ENCODE measurements at regions not wholly inside any gene's neighbourhood (a gene's known extent, or its start where the extent isn't known, plus 50 kb on each side); places are given as distances from the start of the nearest gene placed in this dataset.
A peak's percentile ranks its signal among the peaks of the same experiment; 100 is the strongest.

GRCh38 chr6:14848019-14848418 is 397.9 kb upstream of the JARID2 start:
- H3K27me3 ChIP-seq (ENCODE audit: control insufficient read depth, insufficient read depth, low read length): no peaks in the 10 kb centered on the region
- DNase-seq (ENCODE audit: low read depth) (peak; percentile 6), FAIRE-seq (no peak)
- H3K36me3 ChIP-seq (ENCODE audit: control insufficient read depth, insufficient read depth, low read length): no peaks in the 10 kb centered on the region
- TF ChIP-seq, protein P1, sequence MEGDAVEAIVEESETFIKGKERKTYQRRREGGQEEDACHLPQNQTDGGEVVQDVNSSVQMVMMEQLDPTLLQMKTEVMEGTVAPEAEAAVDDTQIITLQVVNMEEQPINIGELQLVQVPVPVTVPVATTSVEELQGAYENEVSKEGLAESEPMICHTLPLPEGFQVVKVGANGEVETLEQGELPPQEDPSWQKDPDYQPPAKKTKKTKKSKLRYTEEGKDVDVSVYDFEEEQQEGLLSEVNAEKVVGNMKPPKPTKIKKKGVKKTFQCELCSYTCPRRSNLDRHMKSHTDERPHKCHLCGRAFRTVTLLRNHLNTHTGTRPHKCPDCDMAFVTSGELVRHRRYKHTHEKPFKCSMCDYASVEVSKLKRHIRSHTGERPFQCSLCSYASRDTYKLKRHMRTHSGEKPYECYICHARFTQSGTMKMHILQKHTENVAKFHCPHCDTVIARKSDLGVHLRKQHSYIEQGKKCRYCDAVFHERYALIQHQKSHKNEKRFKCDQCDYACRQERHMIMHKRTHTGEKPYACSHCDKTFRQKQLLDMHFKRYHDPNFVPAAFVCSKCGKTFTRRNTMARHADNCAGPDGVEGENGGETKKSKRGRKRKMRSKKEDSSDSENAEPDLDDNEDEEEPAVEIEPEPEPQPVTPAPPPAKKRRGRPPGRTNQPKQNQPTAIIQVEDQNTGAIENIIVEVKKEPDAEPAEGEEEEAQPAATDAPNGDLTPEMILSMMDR (IDR thresholded peaks at IDR 0.05; ENCODE audit: insufficient read depth, low read length, severe bottlenecking): no peak
- H3K4me3 ChIP-seq (ENCODE audit: low read depth, low read length): no peak overlapping the region

GRCh38 chr6:14849185-14849584 is 396.7 kb upstream of the JARID2 start:
- no peak for DNase-seq (ENCODE audit: low read depth)
- no peak for FAIRE-seq
- Histone ChIP-seq H3K27me3 (ENCODE audit: control insufficient read depth, insufficient read depth, low read length) (no peaks in the 10 kb centered on the region), H3K4me3 (ENCODE audit: low read depth, low read length) (no peak overlapping the region), H3K36me3 (ENCODE audit: control insufficient read depth, insufficient read depth, low read length) (no peaks in the 10 kb centered on the region)
- TF ChIP-seq, protein P1 (IDR thresholded peaks at IDR 0.05; ENCODE audit: insufficient read depth, low read length, severe bottlenecking): no peak

DNA sequence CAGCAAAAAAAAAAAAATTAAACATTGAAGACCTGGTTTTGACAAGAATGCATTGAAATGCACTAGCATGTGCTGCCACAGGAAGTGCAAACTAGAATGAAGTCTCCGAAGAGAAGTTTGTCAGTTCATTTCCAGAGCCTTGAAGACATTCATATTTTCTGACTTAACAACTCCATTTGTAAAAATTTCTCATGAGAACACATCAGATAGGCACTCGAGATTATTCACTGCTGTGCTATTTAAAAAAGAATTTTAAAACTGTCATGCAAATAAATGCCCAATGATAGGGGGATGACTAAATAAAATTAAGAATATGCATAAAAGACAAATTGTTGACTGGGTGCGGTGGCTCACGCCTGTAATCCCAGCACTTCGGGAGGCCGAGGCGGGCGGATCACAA is 394.6 kb upstream of the JARID2 start:
- TF ChIP-seq, protein P1 (IDR thresholded peaks at IDR 0.05; ENCODE audit: insufficient read depth, low read length, severe bottlenecking): no peak
- FAIRE-seq (no peak), DNase-seq (ENCODE audit: low read depth) (no peak)
- H3K4me3 ChIP-seq (ENCODE audit: low read depth, low read length): no peak overlapping the region
- no peaks in the 10 kb centered on the region for H3K27me3 ChIP-seq (ENCODE audit: control insufficient read depth, insufficient read depth, low read length)
- no peaks in the 10 kb centered on the region for H3K36me3 ChIP-seq (ENCODE audit: control insufficient read depth, insufficient read depth, low read length)

DNA sequence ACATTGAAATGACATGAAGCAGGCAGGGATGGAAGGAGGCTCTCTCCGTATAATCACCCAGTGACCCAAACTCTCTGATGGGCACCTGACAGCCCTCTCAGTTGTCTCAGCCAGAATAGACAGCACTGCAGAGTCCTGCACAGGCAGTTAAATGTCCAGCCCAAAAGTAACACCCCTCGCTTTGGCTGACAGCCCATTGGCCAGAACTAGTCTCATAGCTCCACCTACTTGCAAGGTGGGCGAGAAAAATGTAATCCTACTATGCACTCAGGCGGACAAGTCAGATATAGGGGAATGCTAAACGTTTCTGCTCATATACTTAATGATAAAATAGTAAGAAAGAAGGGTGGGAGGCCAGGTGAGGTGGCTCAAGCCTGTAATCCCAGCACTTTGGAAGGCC is 393.5 kb upstream of the JARID2 start:
- H3K27me3 ChIP-seq (ENCODE audit: control insufficient read depth, insufficient read depth, low read length): no peaks in the 10 kb centered on the region
- TF ChIP-seq, protein P1 (IDR thresholded peaks at IDR 0.05; ENCODE audit: insufficient read depth, low read length, severe bottlenecking): no peak
- no peak for DNase-seq (ENCODE audit: low read depth)
- no peaks in the 10 kb centered on the region for H3K36me3 ChIP-seq (ENCODE audit: control insufficient read depth, insufficient read depth, low read length)
- no peak overlapping the region for H3K4me3 ChIP-seq (ENCODE audit: low read depth, low read length)
- no peak for FAIRE-seq

GRCh38 chr6:14856177-14856576 is 389.7 kb upstream of the JARID2 start:
- Histone ChIP-seq H3K4me3 (ENCODE audit: low read depth, low read length) (no peak overlapping the region), H3K27me3 (ENCODE audit: control insufficient read depth, insufficient read depth, low read length) (no peaks in the 10 kb centered on the region), H3K36me3 (ENCODE audit: control insufficient read depth, insufficient read depth, low read length) (no peaks in the 10 kb centered on the region)
- no peak for FAIRE-seq
- DNase-seq (ENCODE audit: low read depth): no peak
- TF ChIP-seq, protein P1 (IDR thresholded peaks at IDR 0.05; ENCODE audit: insufficient read depth, low read length, severe bottlenecking): no peak

- Histone ChIP-seq H3K4me3 (ENCODE audit: low read depth, low read length) (no peak overlapping the region), H3K36me3 (ENCODE audit: control insufficient read depth, insufficient read depth, low read length) (no peaks in the 10 kb centered on the region), H3K27me3 (ENCODE audit: control insufficient read depth, insufficient read depth, low read length) (no peaks in the 10 kb centered on the region)
- FAIRE-seq (peak; percentile 55), DNase-seq (ENCODE audit: low read depth) (no peak)
- TF ChIP-seq, protein P1 (IDR thresholded peaks at IDR 0.05; ENCODE audit: insufficient read depth, low read length, severe bottlenecking): no peak
Measured at GRCh38 chr6:14857001-14857400, 388.9 kb upstream of the JARID2 start.
